Ovary (tissue), 3 donors: ENCODE measurements at regions not wholly inside any gene's neighbourhood (a gene's known extent, or its start where the extent isn't known, plus 50 kb on each side); places are given as distances from the start of the nearest gene placed in this dataset.

ENCODE experiments used
- EP300 ChIP-seq: sonication (generic); formaldehyde crosslinking; IDR thresholded peaks from one replicate; pipeline ENCODE4 v1.6.1; 2017; ENCODE audit warnings: antibody characterized with exemption
- POLR2A ChIP-seq: fragments of 450-650 bp; IDR thresholded peaks from one replicate; pipeline ENCODE4 v1.6.1; 2017; ENCODE audit warnings: antibody characterized with exemption, mild to moderate bottlenecking, moderate library complexity
- TF ChIP-seq, protein P1 (sequence below), 3 donors: fragments of 450-650 bp in 2 of 3; fragments of 200-600 bp in 1 of 3; IDR thresholded peaks; one replicate each; pipeline versions ENCODE4 v1.5.1 to v1.8.0; 2016 to 2022; ENCODE audit warnings: antibody characterized with exemption in 3 of 3, mild to moderate bottlenecking in 1 of 3
- donor health status: DM: no; HTN: no; CAD: no.

DNA sequence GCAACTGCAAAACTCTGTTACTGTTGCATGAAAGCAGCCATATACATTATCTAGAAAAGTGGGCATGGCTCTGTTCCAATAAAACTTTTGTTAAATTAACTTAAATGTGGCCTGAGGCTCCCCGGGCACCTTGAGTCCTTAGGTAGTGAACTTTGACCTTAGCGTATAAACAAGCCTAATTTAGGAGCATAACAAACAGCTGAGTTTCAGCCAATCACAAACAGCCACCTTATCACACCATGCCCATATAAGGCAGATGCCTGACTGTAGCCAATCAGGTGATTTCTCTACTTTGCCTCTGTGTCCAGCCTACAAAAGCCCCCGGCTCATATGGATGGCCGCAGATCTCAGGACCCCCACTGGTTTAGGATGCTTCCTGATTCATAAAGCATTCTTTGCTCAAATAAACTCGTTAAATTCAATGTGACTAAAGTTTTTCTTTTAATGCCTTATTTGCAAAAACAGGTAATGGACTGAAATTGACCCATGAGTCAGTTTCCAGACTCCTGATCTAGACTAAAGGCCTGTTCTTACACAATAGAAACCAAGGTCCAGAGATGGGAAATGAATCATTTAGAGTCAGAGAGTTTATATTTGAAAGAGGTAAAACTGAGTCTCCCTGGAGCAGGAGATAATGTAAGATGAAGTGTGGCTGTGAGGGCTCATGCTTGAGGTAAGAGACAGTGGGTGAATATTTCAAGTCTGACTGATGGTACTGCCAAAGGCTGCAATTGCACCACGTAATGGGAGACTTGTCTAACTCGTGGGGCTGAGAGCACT lies 130.2 kb downstream of the FGF9 start:
- no peak for TF ChIP-seq POLR2A
- TF ChIP-seq, protein P1, sequence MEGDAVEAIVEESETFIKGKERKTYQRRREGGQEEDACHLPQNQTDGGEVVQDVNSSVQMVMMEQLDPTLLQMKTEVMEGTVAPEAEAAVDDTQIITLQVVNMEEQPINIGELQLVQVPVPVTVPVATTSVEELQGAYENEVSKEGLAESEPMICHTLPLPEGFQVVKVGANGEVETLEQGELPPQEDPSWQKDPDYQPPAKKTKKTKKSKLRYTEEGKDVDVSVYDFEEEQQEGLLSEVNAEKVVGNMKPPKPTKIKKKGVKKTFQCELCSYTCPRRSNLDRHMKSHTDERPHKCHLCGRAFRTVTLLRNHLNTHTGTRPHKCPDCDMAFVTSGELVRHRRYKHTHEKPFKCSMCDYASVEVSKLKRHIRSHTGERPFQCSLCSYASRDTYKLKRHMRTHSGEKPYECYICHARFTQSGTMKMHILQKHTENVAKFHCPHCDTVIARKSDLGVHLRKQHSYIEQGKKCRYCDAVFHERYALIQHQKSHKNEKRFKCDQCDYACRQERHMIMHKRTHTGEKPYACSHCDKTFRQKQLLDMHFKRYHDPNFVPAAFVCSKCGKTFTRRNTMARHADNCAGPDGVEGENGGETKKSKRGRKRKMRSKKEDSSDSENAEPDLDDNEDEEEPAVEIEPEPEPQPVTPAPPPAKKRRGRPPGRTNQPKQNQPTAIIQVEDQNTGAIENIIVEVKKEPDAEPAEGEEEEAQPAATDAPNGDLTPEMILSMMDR (IDR thresholded peaks at IDR 0.05) = no peak
- no peak for TF ChIP-seq EP300
